ENCODE measurements at regions not wholly inside any gene's neighbourhood (a gene's known extent, or its start where the extent isn't known, plus 50 kb on each side); places are given as distances from the start of the nearest gene placed in this dataset.
"Not testable (repeated sequence)": the region's sequence is repeated elsewhere in the genome, so short reads cannot be mapped to it uniquely, and the experiment has no call there.

- not testable (repeated sequence) for TF ChIP-seq CTCF, POLR2A (IDR thresholded peaks at IDR 0.05)
These were observed 201.0 kb downstream of the ADRA2C start for GRCh38 chr4:3967204-3967603.
